HG03378 (cell line): ENCODE measurements at regions not wholly inside any gene's neighbourhood (a gene's known extent, or its start where the extent isn't known, plus 50 kb on each side); places are given as distances from the start of the nearest gene placed in this dataset.

Experiments used
- ATAC-seq: cut with Tn5 transposase; IDR thresholded peaks from one replicate; pipeline ENCODE4 v1.9.1; 2021; ENCODE audit warnings: mild to moderate bottlenecking, moderate library complexity; ENCODE audit not compliant: unreplicated experiment

DNA sequence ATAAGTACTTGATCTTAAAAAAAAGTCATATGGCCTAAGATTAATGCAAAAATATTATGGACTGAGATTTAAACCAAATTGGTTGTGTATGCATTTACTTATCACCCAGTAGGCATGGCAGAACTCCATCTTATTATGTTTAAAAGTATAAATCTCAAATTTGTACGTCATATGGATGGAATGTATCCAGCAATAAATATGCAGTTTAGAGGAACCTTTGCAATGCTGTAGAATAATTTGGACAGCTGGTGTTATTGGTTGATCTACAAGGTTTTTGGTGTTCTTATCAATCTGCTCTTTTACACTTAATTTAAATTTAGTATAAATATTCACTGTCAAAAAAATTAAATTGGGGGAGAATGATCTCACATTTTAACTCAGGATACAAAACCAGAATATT, 640.2 kb downstream of the SATB2 start:
- ATAC-seq: no peak

DNA sequence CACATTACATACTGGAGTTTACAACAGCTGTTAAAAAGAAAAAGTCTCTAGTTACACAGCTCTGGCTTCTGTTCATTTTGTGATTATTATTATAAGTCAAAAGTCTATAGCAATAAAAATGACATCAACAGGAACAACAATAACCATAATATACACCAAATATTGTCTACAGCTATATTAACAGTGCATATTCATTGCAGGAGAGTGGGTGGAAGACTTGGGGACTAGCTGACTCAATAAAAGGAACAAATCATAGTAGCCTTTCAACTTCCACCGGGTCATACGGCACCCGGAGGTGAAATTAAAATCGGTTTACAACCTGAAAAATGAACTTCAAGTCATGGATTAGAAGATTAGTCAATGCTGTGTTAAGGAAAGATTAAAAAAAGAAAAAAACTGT, 642.1 kb downstream of the SATB2 start:
- no peak for ATAC-seq

DNA sequence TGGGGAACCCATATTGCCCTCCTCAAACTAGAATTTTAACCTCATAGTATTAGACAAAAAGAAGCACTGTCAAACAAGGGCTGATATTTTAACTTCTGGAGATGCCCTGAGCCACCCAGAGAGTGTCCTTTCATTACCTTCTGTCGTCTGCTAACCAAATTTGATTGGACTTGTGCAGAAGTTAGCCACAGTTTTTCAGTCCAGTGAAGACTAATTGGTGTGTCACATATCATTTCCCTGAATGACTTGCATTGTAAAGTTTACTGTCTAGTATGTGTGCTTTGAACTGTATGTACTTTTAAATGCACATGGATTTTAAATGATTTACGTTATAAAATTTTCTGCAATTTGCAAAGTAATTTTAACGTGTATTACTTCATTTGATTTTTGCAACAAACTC, 646.5 kb downstream of the SATB2 start:
- no peak for ATAC-seq

DNA sequence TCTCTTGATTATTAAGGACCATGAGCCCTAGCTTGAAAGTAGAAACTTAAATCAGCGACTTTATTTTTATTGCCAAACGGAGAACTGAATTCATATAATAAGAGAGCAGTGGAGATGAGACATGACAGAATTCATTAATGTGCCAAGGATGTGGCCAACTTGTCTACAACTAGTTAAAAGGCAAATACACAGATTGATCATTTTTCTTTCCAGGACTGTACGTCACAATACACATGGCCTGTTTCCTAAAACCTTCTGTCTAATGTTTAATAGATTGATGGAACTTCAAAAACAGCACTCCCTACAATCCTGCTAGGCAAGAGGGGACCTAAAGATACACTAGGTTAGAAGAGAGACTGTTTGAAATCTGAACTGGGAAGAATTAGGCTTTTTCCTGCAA, 647.8 kb downstream of the SATB2 start:
- ATAC-seq: no peak

DNA sequence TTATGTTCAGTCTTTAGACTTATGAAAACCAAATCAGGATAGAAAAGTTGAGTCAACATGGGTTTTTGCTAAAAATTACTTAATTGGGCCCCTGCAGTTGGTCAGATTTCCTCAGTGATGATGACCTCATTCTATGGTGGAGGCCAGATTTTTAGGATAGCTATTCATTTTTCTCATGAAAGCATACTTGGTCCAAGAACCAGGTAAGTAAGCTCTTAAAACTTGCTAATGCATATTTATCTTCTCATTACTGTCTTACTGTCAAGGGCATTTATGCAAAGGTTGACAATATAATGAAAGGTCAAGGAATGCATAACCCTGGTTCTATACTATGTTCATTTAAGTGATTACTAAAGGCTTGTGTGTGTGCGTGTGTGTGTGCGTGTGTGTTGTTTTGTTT, 650.6 kb downstream of the SATB2 start:
- ATAC-seq: no peak

DNA sequence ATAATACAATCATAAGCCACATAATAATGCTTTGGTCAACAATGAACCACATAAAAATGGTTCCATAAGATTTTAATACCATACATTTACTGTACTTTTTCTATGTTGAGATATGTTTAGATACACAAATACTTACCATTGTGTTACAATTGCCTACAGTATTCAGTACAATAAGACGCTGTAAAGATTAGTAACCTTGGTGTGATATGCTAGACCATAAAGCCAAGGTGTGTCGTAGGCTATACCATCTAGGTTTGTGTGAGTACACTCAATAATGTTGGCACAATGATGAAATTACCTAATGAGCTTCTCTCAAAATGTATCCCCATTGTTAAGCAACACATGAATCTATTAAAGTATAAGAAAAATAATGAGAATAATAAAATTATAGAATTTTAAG, 662.3 kb downstream of the SATB2 start:
- no peak for ATAC-seq

DNA sequence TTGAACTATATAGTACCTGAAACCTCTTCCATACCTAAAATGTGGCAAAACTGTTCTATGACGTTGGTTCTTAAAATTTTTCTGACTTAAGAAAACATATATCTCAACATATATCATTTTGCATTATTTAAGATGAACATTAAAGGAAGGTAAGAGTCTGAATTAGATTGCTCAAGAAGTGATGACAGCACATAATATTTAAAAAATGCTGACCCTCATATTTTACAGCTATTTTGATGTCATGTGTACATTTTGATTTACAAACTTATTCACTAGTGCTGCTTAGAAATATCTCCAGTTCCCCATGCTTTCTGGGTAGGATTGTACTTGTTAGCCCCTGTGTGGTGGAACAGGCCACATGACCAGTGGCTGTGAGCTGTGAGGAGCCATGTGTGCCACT, 666.1 kb downstream of the SATB2 start:
- no peak for ATAC-seq

DNA sequence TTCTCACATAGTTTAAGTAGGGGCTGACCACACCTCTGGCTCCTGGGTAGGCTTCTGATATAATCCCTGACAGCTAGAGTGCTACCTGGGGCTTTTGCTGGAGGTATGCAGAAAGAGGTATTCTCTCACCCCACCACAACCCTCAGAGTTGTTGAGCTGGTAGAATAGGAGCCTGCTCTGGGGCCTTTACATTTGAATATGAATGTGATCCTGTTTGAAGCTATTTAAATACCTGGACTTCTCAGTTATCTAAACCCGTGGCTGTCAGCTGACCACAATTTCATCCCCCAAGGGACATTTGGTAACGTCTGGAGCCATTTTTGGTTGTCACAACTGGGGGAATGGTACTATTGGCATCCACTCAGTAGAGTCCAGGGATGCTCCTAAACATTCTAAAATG, 669.1 kb downstream of the SATB2 start:
- ATAC-seq: no peak

DNA sequence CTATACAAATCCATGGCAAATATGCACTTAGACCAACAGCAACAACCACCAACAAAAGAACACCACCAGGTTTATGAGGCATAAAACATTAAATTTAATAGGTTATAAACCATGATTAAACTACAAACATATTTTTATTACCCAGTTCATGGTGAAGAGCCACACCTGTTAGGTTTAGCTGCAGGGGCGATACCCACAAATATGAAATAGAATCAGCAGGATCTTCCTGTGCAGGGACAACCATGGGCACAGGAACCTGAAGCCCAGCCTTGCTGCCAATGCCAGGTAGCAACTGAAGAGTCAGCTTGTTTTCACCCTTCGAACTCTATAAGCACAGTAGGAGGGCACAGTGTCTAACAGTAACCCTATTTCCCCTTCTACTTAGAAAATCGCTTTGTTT, 675.0 kb downstream of the SATB2 start:
- no peak for ATAC-seq

DNA sequence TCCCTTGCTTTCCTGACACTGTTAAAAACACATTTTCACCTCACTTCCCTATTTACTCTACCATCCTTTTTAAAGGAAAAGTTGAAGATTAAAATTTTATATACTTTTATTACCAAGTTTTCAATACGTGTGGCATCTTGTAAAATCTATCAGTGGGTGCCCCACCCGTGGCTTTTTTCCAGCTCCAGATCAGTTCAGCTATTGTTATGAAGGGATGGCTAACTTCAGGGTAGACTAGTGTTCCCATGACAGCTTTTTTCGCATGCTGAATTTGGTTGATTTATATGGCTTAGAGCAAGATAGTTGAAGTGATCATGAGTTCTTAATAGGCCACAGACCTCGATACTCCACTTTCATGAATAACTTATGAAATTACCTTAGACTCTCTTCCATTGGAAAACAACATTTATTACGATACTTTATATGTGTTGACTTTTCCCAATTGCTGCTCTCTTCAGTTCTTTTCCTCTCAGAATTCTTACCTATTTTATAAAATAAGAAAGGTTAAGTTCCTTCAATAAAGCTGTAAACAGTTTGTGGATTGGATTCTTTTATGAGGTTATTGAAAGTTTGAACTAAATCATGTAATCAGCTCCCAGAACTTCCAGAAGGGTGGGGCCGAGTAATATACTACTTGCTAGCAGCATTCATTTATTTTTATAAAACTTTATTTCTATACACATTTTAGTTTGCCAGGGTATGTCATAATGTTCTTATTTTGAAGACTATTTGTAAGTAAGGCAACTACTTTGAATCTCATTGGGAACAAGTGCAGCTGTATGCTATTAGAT, 680.9 kb downstream of the SATB2 start:
- ATAC-seq: no peak

DNA sequence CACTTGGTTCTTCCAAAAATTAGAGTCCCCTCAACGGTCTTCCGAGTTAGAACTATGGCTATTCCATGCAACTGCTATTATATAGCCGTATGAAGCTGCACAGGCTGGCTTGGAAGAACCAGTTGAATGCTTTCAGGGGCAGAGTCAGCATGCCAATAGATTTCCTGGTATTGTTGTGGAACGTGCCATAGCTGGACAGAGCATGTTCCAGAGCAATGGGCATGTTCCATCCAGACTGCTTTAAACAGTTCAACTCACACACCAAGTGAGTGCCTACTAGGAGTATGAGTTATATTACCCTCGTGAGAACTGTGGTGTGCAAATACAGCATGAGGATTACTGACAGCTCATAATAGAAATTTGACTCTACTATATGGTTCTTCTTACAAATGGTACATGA, 682.0 kb downstream of the SATB2 start:
- ATAC-seq: no peak

DNA sequence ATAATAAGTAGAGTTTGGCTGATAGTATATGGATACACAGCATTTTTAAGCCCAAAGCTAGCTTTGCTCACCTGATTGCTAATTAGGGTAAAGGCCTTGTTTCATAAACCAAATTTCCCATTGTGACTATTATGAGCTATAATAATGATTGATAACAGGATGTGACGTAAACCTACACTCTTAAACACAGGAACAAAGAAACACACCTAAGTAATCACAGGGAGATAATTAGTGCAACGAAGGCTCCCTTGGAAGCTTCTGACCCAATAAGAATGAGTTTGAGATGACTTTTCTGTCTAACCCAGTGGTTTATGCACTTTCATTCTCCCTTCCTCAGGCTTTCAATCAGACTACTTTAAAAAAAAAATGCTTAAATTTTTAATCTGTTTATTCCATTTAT, 683.2 kb downstream of the SATB2 start:
- ATAC-seq: no peak

DNA sequence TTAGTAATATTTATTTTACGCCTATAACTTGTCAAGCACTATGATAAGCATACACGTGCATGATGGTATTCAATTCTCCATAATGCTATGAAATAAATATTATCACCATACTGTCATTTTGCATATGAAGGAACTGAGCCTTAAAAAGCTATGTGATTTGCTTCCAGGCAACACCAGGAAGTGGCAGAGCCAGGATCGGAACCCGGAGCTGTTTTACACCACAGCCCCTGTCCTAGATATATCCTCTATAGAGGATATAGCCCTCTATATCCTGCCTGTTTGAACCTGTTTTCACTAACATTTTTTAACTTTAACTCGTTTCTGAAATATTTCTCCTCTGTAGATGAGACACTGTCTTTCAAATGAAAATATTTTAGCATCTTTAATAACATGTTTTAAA, 690.0 kb downstream of the SATB2 start:
- no peak for ATAC-seq

DNA sequence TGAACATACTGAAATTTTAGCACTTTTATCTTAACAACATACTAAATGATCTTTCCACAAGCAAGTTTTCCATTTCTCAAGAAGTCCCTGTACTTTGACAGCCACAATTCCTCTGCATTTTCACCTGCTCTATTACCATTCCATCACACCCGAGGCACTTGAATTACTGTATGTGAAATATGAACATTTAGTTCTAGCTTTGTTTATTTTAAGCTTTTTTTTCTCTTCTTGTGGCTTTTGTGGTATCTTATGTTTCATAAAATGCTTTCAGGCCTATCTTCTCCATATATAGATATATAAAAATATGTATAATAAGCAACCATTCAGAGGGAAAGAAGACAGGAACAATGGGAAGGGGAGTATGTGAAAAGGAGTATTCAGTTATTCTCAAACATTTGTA, 693.9 kb downstream of the SATB2 start:
- ATAC-seq: no peak

DNA sequence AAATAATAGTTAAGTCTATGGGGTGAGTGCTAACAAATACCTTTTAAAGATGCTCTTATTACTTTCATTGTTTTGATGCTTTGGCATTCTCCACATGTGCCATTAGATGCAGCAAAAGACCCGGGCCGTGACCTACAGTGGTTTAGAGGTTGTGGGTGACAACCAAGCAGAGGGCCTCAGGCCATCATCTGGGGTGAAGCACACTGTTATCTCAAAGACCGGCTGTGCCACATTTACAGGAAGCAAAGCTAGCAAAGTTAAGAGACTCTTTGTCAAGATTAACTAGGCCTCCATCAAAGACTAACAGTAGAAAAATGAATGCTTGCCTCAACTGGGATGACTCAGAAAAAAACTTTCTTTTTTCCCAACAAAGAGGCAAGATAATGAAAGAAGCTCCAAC, 695.3 kb downstream of the SATB2 start:
- ATAC-seq: no peak

DNA sequence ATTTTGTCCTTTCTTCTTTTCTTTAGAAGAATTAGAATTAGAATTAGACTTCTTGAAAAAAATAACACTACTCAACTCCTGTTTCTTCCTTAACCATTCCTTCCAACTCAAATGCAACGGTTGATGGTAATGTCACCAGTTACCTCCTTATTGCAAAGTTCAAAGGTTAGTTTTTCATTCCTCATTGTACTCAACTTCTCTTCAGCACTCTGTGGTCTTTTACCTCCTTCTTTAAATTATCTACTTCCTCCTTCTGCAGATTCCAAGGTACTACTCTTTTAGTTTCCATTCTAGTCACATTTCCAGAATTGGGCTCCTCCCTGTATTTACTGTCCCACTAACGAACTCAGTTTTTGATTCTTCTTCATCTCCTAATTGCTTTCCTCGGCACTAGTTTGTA, 700.7 kb downstream of the SATB2 start:
- no peak for ATAC-seq

DNA sequence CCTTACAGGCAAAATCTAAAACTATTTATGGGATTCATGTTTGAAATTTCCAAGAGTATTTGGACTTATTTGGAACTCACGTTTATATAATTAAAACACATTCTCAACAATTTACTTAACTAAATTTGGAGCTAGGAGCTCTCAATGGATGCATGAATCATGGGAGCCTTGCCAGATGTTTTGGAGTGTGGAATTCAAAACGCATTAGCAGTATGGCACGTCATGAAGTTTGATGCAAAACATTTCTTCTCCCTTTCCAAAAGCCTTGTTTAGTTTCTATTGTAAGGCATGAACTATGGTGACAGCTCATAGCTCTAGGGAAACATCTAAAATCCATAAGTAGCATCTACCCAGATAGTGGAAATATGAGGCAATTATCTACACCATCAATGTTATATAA, 701.6 kb downstream of the SATB2 start:
- ATAC-seq: no peak

DNA sequence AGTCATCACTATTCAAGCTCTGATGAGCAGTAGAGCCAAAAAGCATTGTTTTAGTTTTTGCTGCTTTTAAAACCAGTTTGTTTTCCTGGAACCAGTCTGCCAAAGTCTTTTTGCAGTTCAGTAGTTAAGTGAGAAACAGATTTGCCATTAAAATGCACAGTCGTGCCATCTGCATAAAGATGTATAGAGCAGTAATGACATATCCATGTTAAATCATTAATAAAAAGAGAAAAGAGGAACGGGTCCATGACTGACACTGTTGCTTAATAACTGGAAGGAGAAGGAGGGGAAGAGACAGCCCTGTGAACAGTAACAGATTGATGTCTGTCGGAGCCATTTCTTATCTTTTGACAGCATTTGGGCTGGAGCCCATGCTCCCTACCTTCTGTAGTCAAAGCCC, 704.6 kb downstream of the SATB2 start:
- ATAC-seq: no peak

DNA sequence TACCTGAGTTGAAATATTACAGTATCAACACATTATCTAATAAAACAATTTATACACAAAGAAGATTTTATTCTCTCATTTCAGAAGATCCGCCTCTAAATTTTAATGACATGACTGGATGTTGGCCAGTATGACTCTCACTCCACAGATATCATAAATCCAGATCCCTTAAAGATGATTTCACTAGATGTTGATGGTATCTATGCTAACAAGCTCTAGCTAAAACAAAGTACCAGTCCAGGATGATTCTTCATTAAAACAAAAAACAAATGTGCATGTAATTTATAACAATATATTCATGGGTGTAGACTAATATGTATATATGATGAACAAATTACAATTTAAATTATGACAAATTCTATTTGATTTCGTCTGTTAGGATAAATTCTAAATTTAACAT, 708.4 kb downstream of the SATB2 start:
- ATAC-seq: no peak

DNA sequence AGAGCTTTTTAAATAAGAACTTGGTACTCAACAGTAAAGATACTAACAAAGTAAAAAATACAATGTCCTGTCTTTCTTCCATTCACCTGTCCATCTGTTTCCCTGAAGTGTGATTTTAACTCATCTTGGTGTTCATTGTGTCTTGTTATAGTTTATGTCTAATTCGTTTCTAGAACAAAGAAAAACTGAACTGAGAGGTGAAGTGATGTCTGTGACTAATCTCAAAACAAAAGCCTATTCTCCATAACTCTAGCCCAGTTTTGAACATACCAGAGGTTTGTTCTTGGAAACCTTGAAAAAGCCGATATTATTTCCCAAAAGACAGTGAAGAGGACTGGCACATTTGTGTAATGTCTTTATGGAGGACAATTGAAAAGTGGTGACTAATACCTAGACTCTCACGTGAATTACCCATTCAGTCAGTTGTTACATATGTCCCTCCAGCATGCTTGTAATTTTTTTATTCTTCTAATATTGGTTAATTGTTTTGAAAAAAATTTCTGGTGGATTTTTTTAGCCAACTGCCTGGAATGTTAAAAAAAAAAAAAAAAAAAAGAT, 725.8 kb downstream of the SATB2 start:
- no peak for ATAC-seq

DNA sequence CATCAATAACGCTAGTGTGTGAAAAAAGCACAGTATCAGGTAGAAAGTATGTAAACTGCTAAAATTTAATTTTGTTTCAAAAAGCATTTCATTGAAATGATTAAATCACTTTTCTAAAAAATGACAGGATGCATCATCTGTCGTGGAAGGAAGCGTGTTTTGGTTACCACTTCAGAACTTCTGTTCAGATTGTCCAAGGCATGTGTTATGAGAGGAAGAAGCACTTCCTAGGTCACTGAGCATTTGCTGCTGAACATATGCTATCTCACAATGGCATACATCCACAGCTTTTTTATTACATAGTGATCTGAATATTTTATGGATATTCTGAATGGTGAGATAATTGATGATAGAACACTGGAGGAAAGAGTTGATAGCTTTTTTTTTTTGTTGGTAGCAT, 737.5 kb downstream of the SATB2 start:
- no peak for ATAC-seq

DNA sequence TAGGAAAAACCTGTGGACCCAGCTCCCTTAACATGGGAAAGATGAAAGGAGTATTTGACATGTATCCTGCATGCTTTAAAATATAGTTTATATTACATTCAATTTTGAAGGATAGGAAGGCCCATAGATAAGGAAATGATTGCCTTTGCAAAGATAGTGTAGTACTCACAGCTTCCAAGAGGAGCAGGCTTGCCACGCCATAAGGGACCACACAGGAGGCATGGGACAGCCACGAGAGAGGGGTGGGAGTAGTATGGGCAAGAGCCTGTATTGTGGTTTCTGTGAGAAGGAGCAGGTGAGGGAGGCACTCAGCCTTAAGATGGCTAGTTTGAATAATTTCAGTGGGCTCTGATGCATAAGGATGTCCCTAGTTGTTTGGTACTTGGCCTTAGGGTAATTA, 740.3 kb downstream of the SATB2 start:
- no peak for ATAC-seq

DNA sequence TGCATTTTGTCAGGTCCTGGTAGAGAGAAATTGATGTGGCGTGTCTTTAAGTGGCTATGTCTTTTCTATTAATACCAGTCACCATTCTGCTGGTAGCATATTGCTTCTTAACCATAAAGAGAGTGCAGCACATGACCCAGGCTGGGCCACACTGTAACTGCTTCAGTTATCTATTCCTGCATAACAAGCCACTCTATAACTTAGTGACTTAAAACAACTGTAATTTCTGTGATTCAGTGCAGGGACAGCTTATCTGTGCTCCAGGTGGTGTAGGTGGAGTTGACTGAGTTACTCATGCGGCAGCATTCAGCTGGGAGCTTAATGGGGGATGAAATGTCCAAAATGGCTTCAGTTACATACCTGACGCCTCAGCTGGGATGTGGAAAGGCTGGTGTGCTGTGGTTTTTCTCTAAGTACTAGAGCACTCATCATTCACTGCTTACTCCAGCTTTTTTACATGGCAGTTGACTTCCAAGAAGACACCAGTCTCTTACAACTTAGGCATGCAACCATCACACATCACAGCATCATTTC, 742.4 kb downstream of the SATB2 start:
- no peak for ATAC-seq
